Prostate gland (tissue), 2 donors: ENCODE measurements at regions not wholly inside any gene's neighbourhood (a gene's known extent, or its start where the extent isn't known, plus 50 kb on each side); places are given as distances from the start of the nearest gene placed in this dataset.

Experiments
- CTCF ChIP-seq, 4 experiments: fragments of 200-600 bp in 2 of 4; fragments of 450-650 bp in 2 of 4; sonication (generic) in 2 of 4; IDR thresholded peaks; 1 replicate in 3 of 4; 2 replicates in 1 of 4; pipeline ENCODE4 v1.5.1; 2016 to 2019; ENCODE audit warnings: antibody characterized with exemption in 4 of 4, mild to moderate bottlenecking in 2 of 4, moderate library complexity in 2 of 4
- POLR2A ChIP-seq: fragments of 450-650 bp; IDR thresholded peaks from one replicate; pipeline ENCODE4 v1.6.1; 2016; ENCODE audit warnings: antibody characterized with exemption, mild to moderate bottlenecking
- POLR2AphosphoS5 ChIP-seq: sonication (generic); formaldehyde crosslinking; IDR thresholded peaks from one replicate; pipeline ENCODE4 v1.6.1; 2017; ENCODE audit warnings: antibody characterized with exemption

- TF ChIP-seq CTCF (IDR thresholded peaks at IDR 0.05) (no peak), POLR2A (no peak), POLR2AphosphoS5 (no peak)
Measured at GRCh38 chr10:60527676-60528075, 138.0 kb upstream of the ANK3 start.
